ENCODE measurements at regions not wholly inside any gene's neighbourhood (a gene's known extent, or its start where the extent isn't known, plus 50 kb on each side); places are given as distances from the start of the nearest gene placed in this dataset.
"Not testable (repeated sequence)": the region's sequence is repeated elsewhere in the genome, so short reads cannot be mapped to it uniquely, and the experiment has no call there.

GRCh38 chr19:57033576-57033975 is 86.2 kb upstream of the USP29 start:
- Histone ChIP-seq H3K4me1 (no peaks in the 10 kb centered on the region), H3K9me3 (peaks cover 0 to 80% of the 10 kb centered on the region in 2 donors), H3K4me3 (no peak overlapping the region), H3K27me3 (no peaks in the 10 kb centered on the region), H3K36me3 (no peaks in the 10 kb centered on the region), H3K27ac (no peak overlapping the region)
- no peak for TF ChIP-seq CTCF (IDR thresholded peaks at IDR 0.05)
- ATAC-seq, result no peak
- intact Hi-C loops (cut with DNase I), result no loop called here
- DNase-seq, result no peak

GRCh38 chr19:57034544-57034943 is 85.2 kb upstream of the USP29 start:
- H3K27me3 ChIP-seq, result no peaks in the 10 kb centered on the region
- H3K4me1 ChIP-seq, result no peaks in the 10 kb centered on the region
- intact Hi-C loops (cut with DNase I), result no loop called here
- H3K27ac ChIP-seq, result no peak overlapping the region
- peaks cover 0 to 76% of the 10 kb centered on the region in 2 donors for H3K9me3 ChIP-seq
- H3K4me3 ChIP-seq, result no peak overlapping the region
- no peak for TF ChIP-seq CTCF (IDR thresholded peaks at IDR 0.05)
- ATAC-seq (no peak), DNase-seq (no peak)
- H3K36me3 ChIP-seq, result no peaks in the 10 kb centered on the region

- H3K4me3 ChIP-seq; intact Hi-C loops (cut with DNase I); H3K4me1 ChIP-seq; H3K36me3 ChIP-seq; H3K27ac ChIP-seq; ATAC-seq; H3K27me3 ChIP-seq; DNase-seq: not testable (repeated sequence)
- peaks cover 0 to 72% of the 10 kb centered on the region in 2 donors for H3K9me3 ChIP-seq
These were observed 84.0 kb upstream of the USP29 start for GRCh38 chr19:57035740-57036139.

GRCh38 chr19:57037556-57037955 is 82.2 kb upstream of the USP29 start:
- Histone ChIP-seq H3K4me3 (no peak overlapping the region), H3K27me3 (no peaks in the 10 kb centered on the region), H3K36me3 (no peaks in the 10 kb centered on the region), H3K27ac (no peak overlapping the region), H3K9me3 (peaks cover 0 to 63% of the 10 kb centered on the region in 2 donors), H3K4me1 (no peaks in the 10 kb centered on the region)
- DNase-seq (no peak), ATAC-seq (no peak)
- TF ChIP-seq CTCF (IDR thresholded peaks at IDR 0.05), result no peak
- intact Hi-C loops (cut with DNase I), result no loop called here

- Histone ChIP-seq H3K27ac (no peak overlapping the region), H3K9me3 (peaks cover 0 to 87% of the 10 kb centered on the region in 2 donors)
- no peak for TF ChIP-seq CTCF (IDR thresholded peaks at IDR 0.05)
These were observed 72.0 kb upstream of the USP29 start for GRCh38 chr19:57047743-57048142.

GRCh38 chr19:57050863-57051262 is 68.9 kb upstream of the USP29 start:
- no peak for TF ChIP-seq CTCF (IDR thresholded peaks at IDR 0.05)
- intact Hi-C loops (cut with DNase I), result no loop called here
- ATAC-seq, result no peak
- DNase-seq, result no peak
- no peaks in the 10 kb centered on the region for H3K4me1 ChIP-seq
- H3K36me3 ChIP-seq, result no peaks in the 10 kb centered on the region
- H3K9me3 ChIP-seq, result peaks cover 0 to 83% of the 10 kb centered on the region in 2 donors
- no peak overlapping the region for H3K4me3 ChIP-seq
- H3K27ac ChIP-seq, result no peak overlapping the region
- H3K27me3 ChIP-seq, result peaks cover 0 to 13% of the 10 kb centered on the region in 2 donors

More at GRCh38 chr19:57047743-57048142, 72.0 kb upstream of the USP29 start:
- no peaks in the 10 kb centered on the region for H3K27me3 ChIP-seq
- no peak overlapping the region for H3K4me3 ChIP-seq
- intact Hi-C loops (cut with DNase I), result no loop called here
- no peaks in the 10 kb centered on the region for H3K36me3 ChIP-seq
- ATAC-seq, result no peak
- no peak for DNase-seq
- no peaks in the 10 kb centered on the region for H3K4me1 ChIP-seq

All from left lung (tissue), 4 donors.